Ascending aorta (tissue), 2 donors: ENCODE measurements at regions not wholly inside any gene's neighbourhood (a gene's known extent, or its start where the extent isn't known, plus 50 kb on each side); places are given as distances from the start of the nearest gene placed in this dataset.

Experiments used
- DNase-seq, 2 donors: peaks; one replicate each; pipeline ENCODE4 v3.0.0-alpha.2; 2019; ENCODE audit warnings: low spot score in 2 of 2
- H3K27ac ChIP-seq, 2 donors: fragments of 200-600 bp; sonication (generic); one replicate each; pipeline ENCODE4 v1.5.1; 2016 to 2017; ENCODE audit warnings: mild to moderate bottlenecking in 1 of 2
- H3K27me3 ChIP-seq: fragments of 200-600 bp; sonication (generic); one replicate; pipeline ENCODE4 v1.5.1; 2017
- H3K36me3 ChIP-seq, 2 donors: fragments of 200-600 bp; sonication (generic); one replicate each; pipeline ENCODE4 v1.5.1; 2016
- H3K4me1 ChIP-seq, 2 donors: fragments of 200-600 bp; sonication (generic); one replicate each; pipeline ENCODE4 v1.5.1; 2016 to 2017; ENCODE audit warnings: mild to moderate bottlenecking in 1 of 2
- H3K4me3 ChIP-seq, 2 donors: fragments of 200-600 bp; sonication (generic); one replicate each; pipeline ENCODE4 v1.5.1; 2016 to 2017; ENCODE audit warnings: mild to moderate bottlenecking in 1 of 2
- H3K9me3 ChIP-seq, 2 donors: fragments of 200-600 bp; sonication (generic); one replicate each; pipeline ENCODE4 v1.5.1; 2016
- CTCF ChIP-seq, 3 experiments: fragments of 200-600 bp in 2 of 3; fragments of 450-650 bp in 1 of 3; sonication (generic) in 2 of 3; IDR thresholded peaks; one replicate each; pipeline ENCODE4 v1.5.1; 2016 to 2019; ENCODE audit warnings: antibody characterized with exemption in 3 of 3, mild to moderate bottlenecking in 1 of 3, moderate library complexity in 1 of 3
- intact Hi-C: fragments of 100-400 bp; cut with DNase I; formaldehyde crosslinking; loops from one replicate; pipeline ENCODE4 v1.15.1; 2023

GRCh38 chr6:137291441-137291840 lies 72.3 kb upstream of the IFNGR1 start:
- no peak for TF ChIP-seq CTCF (IDR thresholded peaks at IDR 0.05)
- Histone ChIP-seq H3K27me3 (no peaks in the 10 kb centered on the region), H3K36me3 (no peaks in the 10 kb centered on the region), H3K9me3 (no peaks in the 10 kb centered on the region), H3K27ac (no peak overlapping the region), H3K4me1 (no peaks in the 10 kb centered on the region), H3K4me3 (no peak overlapping the region)
- intact Hi-C loops: no loop called here
- peak in 1 of 2 donors; percentile 72 for DNase-seq

GRCh38 chr6:137290601-137291261 lies 71.5 kb upstream of the IFNGR1 start:
- no peak overlapping the region for H3K27ac ChIP-seq
- no peaks in the 10 kb centered on the region for H3K4me1 ChIP-seq
- intact Hi-C loops: no loop called here
- no peaks in the 10 kb centered on the region for H3K36me3 ChIP-seq
- TF ChIP-seq CTCF (IDR thresholded peaks at IDR 0.05): no peak
- H3K4me3 ChIP-seq: no peak overlapping the region
- no peaks in the 10 kb centered on the region for H3K9me3 ChIP-seq
- H3K27me3 ChIP-seq: no peaks in the 10 kb centered on the region
- no peak for DNase-seq

- Histone ChIP-seq H3K27me3 (no peaks in the 10 kb centered on the region), H3K9me3 (no peaks in the 10 kb centered on the region), H3K36me3 (no peaks in the 10 kb centered on the region), H3K4me1 (no peaks in the 10 kb centered on the region), H3K4me3 (no peak overlapping the region), H3K27ac (no peak overlapping the region)
- intact Hi-C loops: no loop called here
- TF ChIP-seq CTCF (IDR thresholded peaks at IDR 0.05): no peak
- DNase-seq: no peak
These were observed 67.7 kb upstream of the IFNGR1 start for GRCh38 chr6:137286916-137287315.

DNA sequence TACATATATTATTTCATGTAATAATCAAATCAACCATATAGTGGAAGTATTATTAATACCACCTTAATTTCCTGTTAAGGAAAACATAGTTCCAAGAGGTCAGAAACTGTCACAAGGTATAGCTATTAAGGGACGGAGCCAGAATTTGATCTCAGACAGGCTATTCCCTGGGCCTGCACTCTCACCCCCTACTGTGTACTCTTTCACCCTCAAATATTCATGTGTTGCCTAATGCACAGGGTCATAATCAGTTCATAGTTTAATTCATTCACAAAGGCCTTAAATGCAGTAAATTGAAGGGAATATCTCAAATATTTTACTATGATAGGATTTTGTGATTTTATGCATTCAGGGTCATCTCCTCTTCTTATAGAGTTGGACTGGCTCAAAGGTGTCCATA lies 67.2 kb upstream of the IFNGR1 start:
- Histone ChIP-seq H3K27me3 (no peaks in the 10 kb centered on the region), H3K9me3 (no peaks in the 10 kb centered on the region), H3K4me1 (no peaks in the 10 kb centered on the region), H3K27ac (no peak overlapping the region), H3K4me3 (no peak overlapping the region), H3K36me3 (no peaks in the 10 kb centered on the region)
- no peak for DNase-seq
- no peak for TF ChIP-seq CTCF (IDR thresholded peaks at IDR 0.05)
- intact Hi-C loops: no loop called here

DNA sequence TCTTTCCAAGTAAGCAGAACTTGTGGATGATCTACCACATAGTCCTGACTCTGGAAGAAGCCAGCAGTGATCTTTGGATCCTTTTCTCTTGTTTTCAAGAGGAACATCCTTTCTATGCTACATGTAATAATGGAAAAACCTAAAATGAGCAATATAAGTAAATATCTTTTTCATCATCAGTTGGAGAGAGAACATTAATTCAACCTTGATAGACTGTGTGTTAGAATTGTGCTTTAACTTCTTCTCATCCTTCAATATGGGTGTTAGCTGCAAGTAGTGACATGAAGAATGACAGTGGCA lies 65.6 kb upstream of the IFNGR1 start:
- TF ChIP-seq CTCF (IDR thresholded peaks at IDR 0.05): no peak

More for the DNA sequence above, 65.6 kb upstream of the IFNGR1 start:
- Histone ChIP-seq H3K27me3 (no peaks in the 10 kb centered on the region), H3K4me1 (no peaks in the 10 kb centered on the region), H3K4me3 (no peak overlapping the region), H3K9me3 (no peaks in the 10 kb centered on the region), H3K27ac (no peak overlapping the region), H3K36me3 (no peaks in the 10 kb centered on the region)
- DNase-seq: no peak
- intact Hi-C loops: no loop called here
